ENCODE measurements at regions not wholly inside any gene's neighbourhood (a gene's known extent, or its start where the extent isn't known, plus 50 kb on each side); places are given as distances from the start of the nearest gene placed in this dataset.

GRCh38 chr7:113562801-113563200, 356.0 kb downstream of the PPP1R3A start:
- CTCF ChIA-PET, result no interaction called here
- no peak for DNase-seq (ENCODE audit: extremely low spot score)
- TF ChIP-seq SUZ12 (IDR thresholded peaks at IDR 0.05), result no peak
- POLR2A ChIA-PET, result no interaction called here

DNA sequence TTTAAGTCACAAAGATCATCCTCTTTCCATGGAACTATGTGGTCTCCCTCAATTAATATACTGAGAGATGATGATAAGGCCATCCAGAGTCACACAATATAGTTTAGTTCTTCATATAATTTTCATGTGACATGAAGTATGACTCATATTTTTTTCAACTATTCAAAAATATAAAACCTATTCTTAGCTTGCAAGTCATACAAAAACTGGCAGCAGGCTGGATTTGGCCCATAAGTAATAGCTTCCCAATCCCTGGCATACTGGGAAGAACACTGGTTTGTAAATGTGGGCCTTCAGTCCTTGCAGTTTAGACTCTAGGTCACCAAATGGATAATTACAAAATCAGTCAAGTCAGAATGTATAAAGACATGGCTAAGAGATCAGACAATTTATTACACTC, 356.6 kb downstream of the PPP1R3A start:
- no peak for DNase-seq (ENCODE audit: extremely low spot score)
- CTCF ChIA-PET, result no interaction called here
- TF ChIP-seq FOXK2 (IDR thresholded peaks at IDR 0.05), result no peak
- no peak for TF ChIP-seq NFRKB (IDR thresholded peaks at IDR 0.05)
- TF ChIP-seq HDGF (IDR thresholded peaks at IDR 0.05; ENCODE audit: borderline replicate concordance), result no peak
- TF ChIP-seq LEF1 (IDR thresholded peaks at IDR 0.05; ENCODE audit: borderline replicate concordance), result no peak
- TF ChIP-seq SUZ12 (IDR thresholded peaks at IDR 0.05), result no peak
- no peak for TF ChIP-seq SP1 (IDR thresholded peaks at IDR 0.05)
- TF ChIP-seq CTBP1 (IDR thresholded peaks at IDR 0.05; ENCODE audit: borderline replicate concordance), result no peak
- TF ChIP-seq L3MBTL2 (conservative IDR thresholded peaks at IDR 0.05), result no peak
- no peak for TF ChIP-seq BHLHE40 (IDR thresholded peaks at IDR 0.05; ENCODE audit: borderline replicate concordance)
- TF ChIP-seq FOXA1 (IDR thresholded peaks at IDR 0.05), result no peak
- no peak for TF ChIP-seq FOXM1 (IDR thresholded peaks at IDR 0.05; ENCODE audit: borderline replicate concordance)
- no peak for TF ChIP-seq TARDBP (IDR thresholded peaks at IDR 0.05)
- no peak for TF ChIP-seq ZNF384 (IDR thresholded peaks at IDR 0.05)
- no peak for TF ChIP-seq ARNT (IDR thresholded peaks at IDR 0.05)
- TF ChIP-seq ELF4 (IDR thresholded peaks at IDR 0.05), result no peak
- no peak for TF ChIP-seq PKNOX1 (IDR thresholded peaks at IDR 0.05)
- POLR2A ChIA-PET, result no interaction called here

GRCh38 chr7:113561446-113561845, 357.4 kb downstream of the PPP1R3A start:
- POLR2A ChIA-PET, result no interaction called here
- TF ChIP-seq CTBP1 (IDR thresholded peaks at IDR 0.05; ENCODE audit: borderline replicate concordance), result no peak
- no peak for TF ChIP-seq SUZ12 (IDR thresholded peaks at IDR 0.05)
- TF ChIP-seq FOXK2 (IDR thresholded peaks at IDR 0.05), result no peak
- TF ChIP-seq LEF1 (IDR thresholded peaks at IDR 0.05; ENCODE audit: borderline replicate concordance), result no peak
- TF ChIP-seq BHLHE40 (IDR thresholded peaks at IDR 0.05; ENCODE audit: borderline replicate concordance), result no peak
- TF ChIP-seq ZNF384 (IDR thresholded peaks at IDR 0.05), result no peak
- TF ChIP-seq ARNT (IDR thresholded peaks at IDR 0.05), result no peak
- no peak for TF ChIP-seq PKNOX1 (IDR thresholded peaks at IDR 0.05)
- no peak for TF ChIP-seq NFRKB (IDR thresholded peaks at IDR 0.05)
- TF ChIP-seq SP1 (IDR thresholded peaks at IDR 0.05), result no peak
- TF ChIP-seq TARDBP (IDR thresholded peaks at IDR 0.05), result no peak
- TF ChIP-seq L3MBTL2 (conservative IDR thresholded peaks at IDR 0.05), result no peak
- TF ChIP-seq FOXA1 (IDR thresholded peaks at IDR 0.05), result no peak
- DNase-seq (ENCODE audit: extremely low spot score), result no peak
- CTCF ChIA-PET, result interaction anchor here (0.7 kb wide), 1 partner anchor 917 kb away, joined by 3 read pairs; no protein-coding TSS in a partner anchor

GRCh38 chr7:113550966-113551365, 367.8 kb downstream of the PPP1R3A start:
- DNase-seq (ENCODE audit: extremely low spot score), result no peak
- ChIA-PET CTCF (no interaction called here), POLR2A (no interaction called here)
- TF ChIP-seq ZNF384 (IDR thresholded peaks at IDR 0.05) (no peak), ELF4 (IDR thresholded peaks at IDR 0.05) (no peak), SP1 (IDR thresholded peaks at IDR 0.05) (no peak), FOXK2 (IDR thresholded peaks at IDR 0.05) (no peak), BHLHE40 (IDR thresholded peaks at IDR 0.05; ENCODE audit: borderline replicate concordance) (no peak), L3MBTL2 (conservative IDR thresholded peaks at IDR 0.05) (no peak), PKNOX1 (IDR thresholded peaks at IDR 0.05) (no peak), FOXM1 (IDR thresholded peaks at IDR 0.05; ENCODE audit: borderline replicate concordance) (no peak), ARNT (IDR thresholded peaks at IDR 0.05) (no peak), HDGF (IDR thresholded peaks at IDR 0.05; ENCODE audit: borderline replicate concordance) (no peak), NFRKB (IDR thresholded peaks at IDR 0.05) (no peak), FOXA1 (IDR thresholded peaks at IDR 0.05) (no peak), LEF1 (IDR thresholded peaks at IDR 0.05; ENCODE audit: borderline replicate concordance) (no peak)

DNA sequence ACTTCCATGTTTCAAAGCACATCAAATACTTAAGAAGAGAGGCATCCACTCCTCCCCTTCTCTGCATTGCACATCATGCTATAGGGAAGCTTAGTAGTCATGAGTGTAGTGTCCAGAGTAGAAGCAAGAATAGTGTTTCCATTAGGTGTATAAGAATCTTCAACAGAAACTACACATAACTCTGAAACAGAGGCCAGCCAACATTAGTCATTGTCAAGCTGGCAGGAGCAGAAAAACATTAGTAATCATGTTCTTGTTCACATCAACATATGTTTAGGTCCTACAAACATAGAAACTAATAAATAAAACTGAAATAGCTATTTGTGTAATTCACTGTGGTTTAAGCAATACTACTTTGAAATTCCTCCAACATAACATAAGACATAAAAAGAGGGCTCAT, 370.2 kb downstream of the PPP1R3A start:
- POLR2A ChIA-PET, result no interaction called here
- CTCF ChIA-PET, result interaction anchor here (0.6 kb wide), 1 partner anchor 158 kb away, joined by 3 read pairs; no protein-coding TSS in a partner anchor
- DNase-seq (ENCODE audit: extremely low spot score), result no peak
- no peak for TF ChIP-seq NFRKB (IDR thresholded peaks at IDR 0.05)
- no peak for TF ChIP-seq TARDBP (IDR thresholded peaks at IDR 0.05)
- TF ChIP-seq ARNT (IDR thresholded peaks at IDR 0.05), result no peak
- no peak for TF ChIP-seq L3MBTL2 (conservative IDR thresholded peaks at IDR 0.05)
- TF ChIP-seq LEF1 (IDR thresholded peaks at IDR 0.05; ENCODE audit: borderline replicate concordance), result no peak
- no peak for TF ChIP-seq PKNOX1 (IDR thresholded peaks at IDR 0.05)
- TF ChIP-seq FOXM1 (IDR thresholded peaks at IDR 0.05; ENCODE audit: borderline replicate concordance), result no peak
- no peak for TF ChIP-seq ELF4 (IDR thresholded peaks at IDR 0.05)
- TF ChIP-seq SP1 (IDR thresholded peaks at IDR 0.05), result no peak

GRCh38 chr7:113548137-113548536, 370.7 kb downstream of the PPP1R3A start:
- TF ChIP-seq SP1 (IDR thresholded peaks at IDR 0.05) (no peak), LEF1 (IDR thresholded peaks at IDR 0.05; ENCODE audit: borderline replicate concordance) (no peak), ELF4 (IDR thresholded peaks at IDR 0.05) (no peak), SUZ12 (IDR thresholded peaks at IDR 0.05) (no peak), PKNOX1 (IDR thresholded peaks at IDR 0.05) (no peak), FOXA1 (IDR thresholded peaks at IDR 0.05) (no peak), NFRKB (IDR thresholded peaks at IDR 0.05) (no peak), L3MBTL2 (conservative IDR thresholded peaks at IDR 0.05) (no peak), CTBP1 (IDR thresholded peaks at IDR 0.05; ENCODE audit: borderline replicate concordance) (no peak), HDGF (IDR thresholded peaks at IDR 0.05; ENCODE audit: borderline replicate concordance) (no peak), FOXM1 (IDR thresholded peaks at IDR 0.05; ENCODE audit: borderline replicate concordance) (no peak), ARNT (IDR thresholded peaks at IDR 0.05) (no peak), ZNF384 (IDR thresholded peaks at IDR 0.05) (no peak), TARDBP (IDR thresholded peaks at IDR 0.05) (no peak), BHLHE40 (IDR thresholded peaks at IDR 0.05; ENCODE audit: borderline replicate concordance) (no peak), FOXK2 (IDR thresholded peaks at IDR 0.05) (no peak)
- ChIA-PET POLR2A (no interaction called here), CTCF (no interaction called here)
- DNase-seq (ENCODE audit: extremely low spot score), result no peak

Measured in HEK293T (cell line).